SH-SY5Y (cell line): ENCODE measurements at regions not wholly inside any gene's neighbourhood (a gene's known extent, or its start where the extent isn't known, plus 50 kb on each side); places are given as distances from the start of the nearest gene placed in this dataset.

Experiments used
- GATA2 ChIP-seq: IDR thresholded peaks from 2 replicates; pipeline ENCODE4 v1.6.1; 2011; ENCODE audit warnings: mild to moderate bottlenecking, low read depth, low read length
- GATA3 ChIP-seq: IDR thresholded peaks from 2 replicates; pipeline ENCODE4 v1.6.1; 2011; ENCODE audit warnings: low read depth, mild to moderate bottlenecking, low read length, moderate library complexity

GRCh38 chr1:222090103-222090502 is 348.2 kb upstream of the DUSP10 start:
- TF ChIP-seq GATA2 (no peak), GATA3 (no peak)
